Esophagus squamous epithelium (tissue), 5 donors: ENCODE measurements at regions not wholly inside any gene's neighbourhood (a gene's known extent, or its start where the extent isn't known, plus 50 kb on each side); places are given as distances from the start of the nearest gene placed in this dataset.

Experiments used
- DNase-seq: peaks from one replicate; lab custom pipeline; 2025; lab: John Stamatoyannopoulos, UW
- H3K27ac ChIP-seq, 4 donors: fragments of 200-600 bp; sonication (generic); one replicate each; pipeline ENCODE4 v1.5.1; 2016 to 2019; ENCODE audit warnings: mild to moderate bottlenecking in 1 of 4
- H3K27me3 ChIP-seq, 4 donors: fragments of 200-600 bp; sonication (generic); 1 replicate in 3 of 4; 2 replicates in 1 of 4; pipeline versions ENCODE4 v1.5.1 to v1.6.0; 2017 to 2021; ENCODE audit warnings: antibody characterized with exemption in 1 of 4
- H3K36me3 ChIP-seq, 3 donors: fragments of 200-600 bp; sonication (generic); one replicate each; pipeline ENCODE4 v1.5.1; 2016 to 2019
- H3K4me1 ChIP-seq, 3 donors: fragments of 200-600 bp; sonication (generic); one replicate each; pipeline ENCODE4 v1.5.1; 2017 to 2019
- H3K4me3 ChIP-seq, 4 donors: fragments of 200-600 bp; sonication (generic); 1 replicate in 3 of 4; 2 replicates in 1 of 4; pipeline ENCODE4 v1.5.1; 2016 to 2019; ENCODE audit warnings: mild to moderate bottlenecking in 2 of 4, moderate library complexity in 1 of 4
- H3K9me3 ChIP-seq, 3 donors: fragments of 200-600 bp; sonication (generic); one replicate each; pipeline ENCODE4 v1.5.1; 2016 to 2019
- CTCF ChIP-seq, 6 experiments: fragments of 450-650 bp in 4 of 6; fragments of 200-600 bp in 2 of 6; sonication (generic) in 2 of 6; IDR thresholded peaks; one replicate each; pipeline ENCODE4 v1.5.1; 2016 to 2019; ENCODE audit warnings: antibody characterized with exemption in 6 of 6, mild to moderate bottlenecking in 4 of 6, moderate library complexity in 4 of 6
- POLR2A ChIP-seq, 4 donors: fragments of 450-650 bp; IDR thresholded peaks; one replicate each; pipeline ENCODE4 v1.6.1; 2017; ENCODE audit warnings: antibody characterized with exemption in 4 of 4, mild to moderate bottlenecking in 4 of 4, moderate library complexity in 3 of 4
- WGBS, 2 donors: methylation state at CpG; one replicate each; pipeline ENCODE4 v1.1.5; 2018; 5-methylcytosine and 5-hydroxymethylcytosine counted together
- intact Hi-C: fragments of 100-400 bp; cut with DNase I; formaldehyde crosslinking; loops from one replicate; pipeline ENCODE4 v1.15.0; 2022
- donor health status: DM: yes; HTN: yes; CAD: no.

GRCh38 chr2:564471-565181 is 112.6 kb downstream of the TMEM18 start:
- H3K4me1 ChIP-seq = peaks cover 0 to 23% (median 7%) of the 10 kb centered on the region in 3 donors
- DNase-seq = no peak
- intact Hi-C loops = no loop called here
- no peaks in the 10 kb centered on the region for H3K9me3 ChIP-seq
- no peak for TF ChIP-seq POLR2A (IDR thresholded peaks at IDR 0.05)
- TF ChIP-seq CTCF (IDR thresholded peaks at IDR 0.05) = no peak
- H3K4me3 ChIP-seq = no peak overlapping the region
- H3K27ac ChIP-seq = no peak overlapping the region
- H3K27me3 ChIP-seq = peaks cover 0 to 85% (median 0%) of the 10 kb centered on the region in 4 donors
- 78 to 86% methylated on average over 7 to 17 of the region's 19 CpGs for WGBS, 2 donors
- no peaks in the 10 kb centered on the region for H3K36me3 ChIP-seq

GRCh38 chr2:563512-563911 is 113.7 kb downstream of the TMEM18 start:
- TF ChIP-seq POLR2A (IDR thresholded peaks at IDR 0.05) = no peak
- no peak for TF ChIP-seq CTCF (IDR thresholded peaks at IDR 0.05)
- no peaks in the 10 kb centered on the region for H3K36me3 ChIP-seq
- no peaks in the 10 kb centered on the region for H3K9me3 ChIP-seq
- no peak overlapping the region for H3K4me3 ChIP-seq
- no peak overlapping the region for H3K27ac ChIP-seq
- H3K4me1 ChIP-seq = peaks cover 0 to 14% (median 2%) of the 10 kb centered on the region in 3 donors
- intact Hi-C loops = no loop called here
- 75 to 78% methylated on average over 4 to 5 of the region's 10 CpGs for WGBS, 2 donors
- DNase-seq = no peak
- H3K27me3 ChIP-seq = peaks cover 0 to 85% (median 0%) of the 10 kb centered on the region in 4 donors

GRCh38 chr2:562391-563364 is 114.5 kb downstream of the TMEM18 start:
- no peaks in the 10 kb centered on the region for H3K9me3 ChIP-seq
- no peak for DNase-seq
- no peak overlapping the region for H3K27ac ChIP-seq
- 60 to 80% methylated on average over 1 to 8 of the region's 33 CpGs for WGBS, 2 donors
- TF ChIP-seq CTCF (IDR thresholded peaks at IDR 0.05) (no peak), POLR2A (IDR thresholded peaks at IDR 0.05) (no peak)
- H3K27me3 ChIP-seq = peaks cover 0 to 85% (median 0%) of the 10 kb centered on the region in 4 donors
- peaks cover 0 to 6% (median 0%) of the 10 kb centered on the region in 3 donors for H3K4me1 ChIP-seq
- no peak overlapping the region for H3K4me3 ChIP-seq
- intact Hi-C loops = no loop called here
- H3K36me3 ChIP-seq = no peaks in the 10 kb centered on the region

DNA sequence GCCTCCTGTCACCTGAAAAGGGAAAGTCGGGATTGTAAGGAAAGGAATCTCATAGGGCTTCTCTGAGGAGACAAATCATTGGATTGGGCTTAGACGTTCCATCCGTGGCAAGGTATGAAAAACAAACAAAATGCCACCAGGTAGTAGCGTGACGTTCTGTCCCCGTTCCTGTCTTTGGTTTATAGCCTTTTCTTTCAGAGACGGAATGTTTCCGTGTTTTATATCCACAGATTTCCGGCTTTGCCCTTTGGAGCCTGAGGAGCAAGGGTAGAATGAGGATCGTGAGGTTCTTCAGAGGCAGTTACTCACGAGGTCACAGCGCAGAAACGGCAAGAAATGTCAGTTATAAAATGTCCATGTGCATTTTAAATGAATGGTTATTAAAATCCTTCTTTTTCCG is 118.3 kb downstream of the TMEM18 start:
- H3K27me3 ChIP-seq = peaks cover 0 to 83% (median 0%) of the 10 kb centered on the region in 4 donors
- intact Hi-C loops = no loop called here
- H3K9me3 ChIP-seq = no peaks in the 10 kb centered on the region
- H3K36me3 ChIP-seq = no peaks in the 10 kb centered on the region
- no peak for DNase-seq
- H3K4me3 ChIP-seq = no peak overlapping the region
- no peak overlapping the region for H3K27ac ChIP-seq
- H3K4me1 ChIP-seq = peaks cover 0 to 26% (median 0%) of the 10 kb centered on the region in 3 donors
- TF ChIP-seq POLR2A (IDR thresholded peaks at IDR 0.05) = no peak
- no peak for TF ChIP-seq CTCF (IDR thresholded peaks at IDR 0.05)
- WGBS, 2 donors = 66 to 82% methylated on average over 14 of the region's 14 CpGs

DNA sequence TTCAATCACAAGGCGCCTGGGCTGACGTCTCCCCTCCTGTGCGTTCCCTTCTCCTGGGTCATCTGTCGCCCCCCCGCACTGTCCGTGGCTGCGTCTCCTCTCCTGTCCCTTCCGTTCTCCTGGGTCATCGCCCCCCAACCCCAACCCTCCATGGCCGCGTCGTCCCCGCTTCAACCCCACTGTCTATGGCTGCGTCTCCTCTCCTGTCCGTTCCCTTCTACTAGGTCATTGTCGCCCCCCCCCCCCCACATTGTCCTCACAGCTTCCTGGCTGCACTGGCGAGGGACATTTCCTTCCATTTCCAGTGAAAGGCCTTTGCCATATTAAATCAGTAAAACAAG is 118.9 kb downstream of the TMEM18 start:
- Histone ChIP-seq H3K36me3 (no peaks in the 10 kb centered on the region), H3K4me3 (no peak overlapping the region), H3K27me3 (peaks cover 0 to 82% (median 0%) of the 10 kb centered on the region in 4 donors), H3K4me1 (peaks cover 0 to 26% (median 0%) of the 10 kb centered on the region in 3 donors), H3K27ac (no peak overlapping the region), H3K9me3 (no peaks in the 10 kb centered on the region)
- intact Hi-C loops = no loop called here
- 77 to 87% methylated on average over 15 of the region's 17 CpGs for WGBS, 2 donors
- no peak for DNase-seq
- TF ChIP-seq POLR2A (IDR thresholded peaks at IDR 0.05) = no peak
- TF ChIP-seq CTCF (IDR thresholded peaks at IDR 0.05) = no peak
